ENCODE measurements at regions not wholly inside any gene's neighbourhood (a gene's known extent, or its start where the extent isn't known, plus 50 kb on each side); places are given as distances from the start of the nearest gene placed in this dataset.

DNA sequence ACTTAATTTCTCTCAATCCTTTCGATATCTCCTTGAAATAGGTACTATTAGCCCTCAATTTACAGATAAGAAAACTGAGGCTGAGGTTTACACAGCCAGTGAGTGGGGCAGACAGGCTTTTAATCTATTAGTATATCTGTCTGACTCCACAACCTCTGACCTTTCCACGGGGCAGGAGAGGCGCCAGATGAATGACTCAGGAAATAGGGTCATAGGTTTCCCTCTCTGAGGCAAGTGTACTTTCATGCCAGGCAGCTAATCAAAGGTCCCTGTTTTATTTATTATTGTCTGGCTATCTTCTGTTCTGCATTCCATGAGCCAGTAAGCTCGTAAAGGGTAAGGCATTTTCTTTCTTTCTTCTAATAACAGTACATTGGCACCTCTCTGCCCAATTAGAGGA is 79.6 kb upstream of the KLF4 start:
- TF ChIP-seq POLR2A (IDR thresholded peaks at IDR 0.05; ENCODE audit: low read length) (no peak), GATA1 (IDR thresholded peaks at IDR 0.05; ENCODE audit: low read depth, low read length) (no peak)

Data from erythroblast (primary cell).